NCI-H1092 (cell line): ENCODE measurements at regions not wholly inside any gene's neighbourhood (a gene's known extent, or its start where the extent isn't known, plus 50 kb on each side); places are given as distances from the start of the nearest gene placed in this dataset.

Experiments used
- DNase-seq: peaks from one replicate; lab custom pipeline; 2025; lab: John Stamatoyannopoulos, UW

- DNase-seq = no peak
Observed at GRCh38 chr2:172361840-172362239, 65.5 kb upstream of the ITGA6 start.

GRCh38 chr2:172364261-172364660 lies 63.1 kb upstream of the ITGA6 start:
- no peak for DNase-seq

- DNase-seq = no peak
Observed at GRCh38 chr2:172366596-172367150, 60.7 kb upstream of the ITGA6 start.

GRCh38 chr2:172370821-172371455 lies 56.4 kb upstream of the ITGA6 start:
- DNase-seq = no peak

- no peak for DNase-seq
Observed at GRCh38 chr2:172372436-172372835, 55.0 kb upstream of the ITGA6 start.

GRCh38 chr2:172373076-172373475 lies 54.3 kb upstream of the ITGA6 start:
- DNase-seq = no peak

- DNase-seq = no peak
Observed at GRCh38 chr2:172373766-172374165, 53.6 kb upstream of the ITGA6 start.

- no peak for DNase-seq
Observed at GRCh38 chr2:172374318-172375240, 52.8 kb upstream of the ITGA6 start.

- no peak for DNase-seq
Observed at GRCh38 chr2:172375251-172375650, 52.1 kb upstream of the ITGA6 start.

GRCh38 chr2:172376016-172376415 lies 51.4 kb upstream of the ITGA6 start:
- no peak for DNase-seq

GRCh38 chr2:172376505-172377125 lies 50.8 kb upstream of the ITGA6 start:
- no peak for DNase-seq

GRCh38 chr2:172377408-172377807 lies 50.0 kb upstream of the ITGA6 start:
- DNase-seq = no peak
